Neural cell (in vitro differentiated cells): ENCODE measurements at regions not wholly inside any gene's neighbourhood (a gene's known extent, or its start where the extent isn't known, plus 50 kb on each side); places are given as distances from the start of the nearest gene placed in this dataset.
"Not testable (repeated sequence)": the region's sequence is repeated elsewhere in the genome, so short reads cannot be mapped to it uniquely, and the experiment has no call there.

Experiments
- H2AFZ ChIP-seq: fragments of 200-600, 300-800 bp; sonication (generic), shearing (Covaris generic); 2 replicates; pipeline ENCODE4 v1.6.0; 2014; ENCODE audit warnings: low read depth, mild to moderate bottlenecking, antibody characterized with exemption, low read length, moderate library complexity
- H3F3A ChIP-seq: fragments of 200-600 bp; shearing (Covaris generic); 2 replicates; pipeline ENCODE4 v1.6.1; 2016; ENCODE audit warnings: mild to moderate bottlenecking, moderate library complexity, mixed read lengths, antibody characterized with exemption, low read length; ENCODE audit not compliant: insufficient read depth, poor library complexity, severe bottlenecking
- H3K27ac ChIP-seq: fragments of 200-600, 300-800 bp; sonication (generic), shearing (Covaris generic); 2 replicates; pipeline ENCODE4 v1.5.1; 2014; ENCODE audit warnings: mild to moderate bottlenecking, low read length, moderate library complexity
- H3K27me3 ChIP-seq: fragments of 300-800, 200-600 bp; sonication (generic), shearing (Covaris generic); 2 replicates; pipeline ENCODE4 v1.6.0; 2014; ENCODE audit warnings: mild to moderate bottlenecking, low read depth, low read length, moderate library complexity; ENCODE audit not compliant: insufficient read depth
- H3K36me3 ChIP-seq: fragments of 300-800, 200-600 bp; sonication (generic), shearing (Covaris generic); 2 replicates; pipeline ENCODE4 v1.5.1; 2014; ENCODE audit warnings: mild to moderate bottlenecking, antibody characterized with exemption, low read length, moderate library complexity; ENCODE audit not compliant: insufficient read depth
- H3K4me2 ChIP-seq: fragments of 300-800, 200-600 bp; sonication (generic), shearing (Covaris generic); 2 replicates; pipeline ENCODE4 v1.6.0; 2014; ENCODE audit warnings: mild to moderate bottlenecking, low read length
- H3K4me3 ChIP-seq: fragments of 300-800, 200-600 bp; sonication (generic), shearing (Covaris generic); 2 replicates; pipeline ENCODE4 v1.5.1; 2014; ENCODE audit warnings: mild to moderate bottlenecking, low read length, moderate library complexity
- H3K79me2 ChIP-seq: fragments of 200-600 bp; shearing (Covaris generic); replicated peaks from 2 replicates; pipeline ENCODE4 v1.6.0; 2014; ENCODE audit warnings: mild to moderate bottlenecking, low read length, moderate library complexity; ENCODE audit not compliant: insufficient read depth
- H3K9ac ChIP-seq: fragments of 300-800, 200-600 bp; sonication (generic), shearing (Covaris generic); 2 replicates; pipeline ENCODE4 v1.6.1; 2016; ENCODE audit warnings: mild to moderate bottlenecking, low read length, mixed read lengths
- H3K9me2 ChIP-seq: fragments of 200-600 bp; shearing (Covaris generic); 2 replicates; pipeline ENCODE4 v1.6.1; 2016; ENCODE audit warnings: mild to moderate bottlenecking, low read length, mixed read lengths; ENCODE audit not compliant: insufficient read depth
- H3K9me3 ChIP-seq: fragments of 200-600, 300-800 bp; sonication (generic), shearing (Covaris generic); 2 replicates; pipeline ENCODE4 v1.6.1; 2016; ENCODE audit warnings: mild to moderate bottlenecking, mixed run types, low read length, moderate library complexity, mixed read lengths
- H4K20me1 ChIP-seq: fragments of 200-600 bp; shearing (Covaris generic); 2 replicates; pipeline ENCODE4 v1.6.1; 2016; ENCODE audit warnings: mild to moderate bottlenecking, mixed run types; ENCODE audit not compliant: insufficient read depth
- EP300 ChIP-seq: fragments of 450-650 bp; conservative IDR thresholded peaks from 2 replicates; pipeline ENCODE4 v1.6.1; 2014; ENCODE audit warnings: antibody characterized with exemption, mild to moderate bottlenecking, moderate library complexity; ENCODE audit not compliant: poor library complexity, severe bottlenecking
- EZH2 ChIP-seq: fragments of 200-600, 300-800 bp; shearing (Covaris generic), sonication (generic); IDR thresholded peaks from 2 replicates; pipeline ENCODE4 v1.6.1; 2014; ENCODE audit warnings: antibody characterized with exemption, low read length, borderline replicate concordance, mild to moderate bottlenecking; ENCODE audit not compliant: insufficient read depth, poor library complexity, severe bottlenecking
- MXI1 ChIP-seq: fragments of 450-650 bp; conservative IDR thresholded peaks from 2 replicates; pipeline ENCODE4 v1.6.1; 2014; ENCODE audit warnings: antibody characterized with exemption, mild to moderate bottlenecking; ENCODE audit not compliant: poor library complexity, severe bottlenecking
- POLR2AphosphoS5 ChIP-seq: IDR thresholded peaks from 2 replicates; pipeline ENCODE4 v1.6.1; 2012
- RAD21 ChIP-seq: fragments of 450-650 bp; conservative IDR thresholded peaks from 2 replicates; pipeline ENCODE4 v1.6.1; 2014; ENCODE audit warnings: antibody characterized with exemption, mild to moderate bottlenecking, moderate library complexity
- SMC3 ChIP-seq: fragments of 450-650 bp; conservative IDR thresholded peaks from 2 replicates; pipeline ENCODE4 v1.6.1; 2014; ENCODE audit warnings: antibody characterized with exemption, mild to moderate bottlenecking, moderate library complexity; ENCODE audit not compliant: poor library complexity
- TAF1 ChIP-seq: IDR thresholded peaks from 2 replicates; pipeline ENCODE4 v1.6.1; 2012; ENCODE audit warnings: low read depth
- TF ChIP-seq, protein P1 (sequence below): fragments of 450-650 bp; IDR thresholded peaks from 2 replicates; pipeline ENCODE4 v1.5.1; 2014; ENCODE audit warnings: antibody characterized with exemption, mild to moderate bottlenecking, moderate library complexity; ENCODE audit not compliant: poor library complexity, severe bottlenecking
- TF ChIP-seq, protein P2 (sequence below): IDR thresholded peaks from 2 replicates; pipeline ENCODE4 v1.6.1; 2012; ENCODE audit warnings: borderline replicate concordance

DNA sequence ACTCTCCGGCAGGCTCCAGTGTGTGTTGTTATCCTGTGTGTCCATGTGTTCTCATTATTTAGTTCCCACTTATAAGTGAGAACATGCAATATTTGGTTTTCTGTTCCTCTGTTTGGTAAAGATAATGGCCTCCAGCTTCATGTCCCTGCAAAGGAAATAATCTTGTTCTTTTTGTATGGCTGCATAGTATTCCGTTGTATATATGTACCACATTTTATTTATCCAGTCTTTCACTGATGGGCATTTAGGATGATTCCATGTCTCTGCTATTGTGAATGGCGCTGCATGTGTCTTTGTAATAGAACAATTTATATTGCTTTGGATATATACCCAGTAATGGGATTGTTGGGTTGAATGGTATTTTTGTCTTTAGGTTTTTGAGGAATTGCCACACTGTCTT, 807.3 kb upstream of the CA10 start:
- Histone ChIP-seq H3K36me3 (no peaks in the 10 kb centered on the region), H3F3A (no peaks in the 10 kb centered on the region), H3K4me3 (no peak overlapping the region), H3K9me3 (no peaks in the 10 kb centered on the region), H4K20me1 (no peaks in the 10 kb centered on the region), H3K9me2 (no peaks in the 10 kb centered on the region), H3K9ac (no peak overlapping the region), H3K4me2 (no peak overlapping the region), H2AFZ (no peak overlapping the region), H3K27me3 (no peaks in the 10 kb centered on the region), H3K79me2 (no peaks in the 10 kb centered on the region), H3K27ac (no peak overlapping the region)
- TF ChIP-seq, protein P1, sequence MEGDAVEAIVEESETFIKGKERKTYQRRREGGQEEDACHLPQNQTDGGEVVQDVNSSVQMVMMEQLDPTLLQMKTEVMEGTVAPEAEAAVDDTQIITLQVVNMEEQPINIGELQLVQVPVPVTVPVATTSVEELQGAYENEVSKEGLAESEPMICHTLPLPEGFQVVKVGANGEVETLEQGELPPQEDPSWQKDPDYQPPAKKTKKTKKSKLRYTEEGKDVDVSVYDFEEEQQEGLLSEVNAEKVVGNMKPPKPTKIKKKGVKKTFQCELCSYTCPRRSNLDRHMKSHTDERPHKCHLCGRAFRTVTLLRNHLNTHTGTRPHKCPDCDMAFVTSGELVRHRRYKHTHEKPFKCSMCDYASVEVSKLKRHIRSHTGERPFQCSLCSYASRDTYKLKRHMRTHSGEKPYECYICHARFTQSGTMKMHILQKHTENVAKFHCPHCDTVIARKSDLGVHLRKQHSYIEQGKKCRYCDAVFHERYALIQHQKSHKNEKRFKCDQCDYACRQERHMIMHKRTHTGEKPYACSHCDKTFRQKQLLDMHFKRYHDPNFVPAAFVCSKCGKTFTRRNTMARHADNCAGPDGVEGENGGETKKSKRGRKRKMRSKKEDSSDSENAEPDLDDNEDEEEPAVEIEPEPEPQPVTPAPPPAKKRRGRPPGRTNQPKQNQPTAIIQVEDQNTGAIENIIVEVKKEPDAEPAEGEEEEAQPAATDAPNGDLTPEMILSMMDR = no peak
- TF ChIP-seq POLR2AphosphoS5 (no peak), RAD21 (no peak), MXI1 (no peak), TAF1 (no peak), EP300 (no peak), SMC3 (no peak)

DNA sequence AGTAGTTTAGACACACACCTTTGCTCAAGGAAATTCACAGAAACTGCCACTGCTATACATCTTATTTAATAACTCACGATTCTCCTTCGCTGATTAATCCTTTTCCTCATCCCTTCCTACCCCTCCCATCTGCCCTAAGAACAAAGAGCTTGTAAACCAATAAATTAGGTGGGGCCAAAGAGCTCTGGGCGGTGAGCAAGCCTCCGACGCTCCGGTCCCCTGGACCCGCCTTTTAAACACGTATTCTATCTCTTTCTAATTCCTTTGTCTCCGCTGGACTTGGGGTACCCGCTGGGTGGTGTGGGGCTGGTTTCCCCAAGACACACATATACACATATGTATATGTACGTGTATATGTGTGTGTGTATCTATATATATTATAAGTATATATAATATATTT, 803.2 kb upstream of the CA10 start:
- H3K36me3 ChIP-seq, H3K79me2 ChIP-seq, H2AFZ ChIP-seq, H3F3A ChIP-seq, H4K20me1 ChIP-seq, H3K9me3 ChIP-seq, H3K4me2 ChIP-seq, H3K27ac ChIP-seq, H3K9ac ChIP-seq, H3K27me3 ChIP-seq, H3K4me3 ChIP-seq, H3K9me2 ChIP-seq: not testable (repeated sequence)

DNA sequence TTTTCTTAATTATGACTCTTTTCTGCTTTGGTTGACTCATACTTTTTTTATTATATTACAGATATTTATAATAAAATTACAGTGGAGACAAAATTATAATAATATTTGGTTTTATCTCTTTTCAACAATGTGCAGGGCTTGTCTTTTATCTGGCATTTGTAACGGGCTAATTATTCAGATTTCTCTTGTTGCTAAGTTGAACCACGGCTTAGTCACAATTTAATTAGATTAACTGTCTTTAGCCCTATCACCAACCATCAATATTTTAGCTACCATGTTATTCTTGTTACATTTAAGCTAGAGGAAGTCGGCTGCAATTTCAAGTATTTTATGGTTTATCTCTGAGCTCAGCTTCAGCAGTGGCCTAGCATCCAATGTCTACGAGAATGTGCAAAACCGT, 798.9 kb upstream of the CA10 start:
- H3K9ac ChIP-seq = no peak overlapping the region
- no peak overlapping the region for H3K4me2 ChIP-seq
- H3K9me2 ChIP-seq = no peaks in the 10 kb centered on the region
- no peaks in the 10 kb centered on the region for H4K20me1 ChIP-seq
- no peak overlapping the region for H2AFZ ChIP-seq
- no peaks in the 10 kb centered on the region for H3F3A ChIP-seq
- no peak overlapping the region for H3K27ac ChIP-seq
- H3K27me3 ChIP-seq = no peaks in the 10 kb centered on the region
- H3K36me3 ChIP-seq = no peaks in the 10 kb centered on the region
- H3K4me3 ChIP-seq = no peak overlapping the region
- no peaks in the 10 kb centered on the region for H3K9me3 ChIP-seq
- TF ChIP-seq POLR2AphosphoS5 (no peak), TAF1 (no peak), EZH2 (no peak), RAD21 (no peak), SMC3 (no peak), EP300 (no peak)
- TF ChIP-seq, protein P1 = no peak
- TF ChIP-seq, protein P2, sequence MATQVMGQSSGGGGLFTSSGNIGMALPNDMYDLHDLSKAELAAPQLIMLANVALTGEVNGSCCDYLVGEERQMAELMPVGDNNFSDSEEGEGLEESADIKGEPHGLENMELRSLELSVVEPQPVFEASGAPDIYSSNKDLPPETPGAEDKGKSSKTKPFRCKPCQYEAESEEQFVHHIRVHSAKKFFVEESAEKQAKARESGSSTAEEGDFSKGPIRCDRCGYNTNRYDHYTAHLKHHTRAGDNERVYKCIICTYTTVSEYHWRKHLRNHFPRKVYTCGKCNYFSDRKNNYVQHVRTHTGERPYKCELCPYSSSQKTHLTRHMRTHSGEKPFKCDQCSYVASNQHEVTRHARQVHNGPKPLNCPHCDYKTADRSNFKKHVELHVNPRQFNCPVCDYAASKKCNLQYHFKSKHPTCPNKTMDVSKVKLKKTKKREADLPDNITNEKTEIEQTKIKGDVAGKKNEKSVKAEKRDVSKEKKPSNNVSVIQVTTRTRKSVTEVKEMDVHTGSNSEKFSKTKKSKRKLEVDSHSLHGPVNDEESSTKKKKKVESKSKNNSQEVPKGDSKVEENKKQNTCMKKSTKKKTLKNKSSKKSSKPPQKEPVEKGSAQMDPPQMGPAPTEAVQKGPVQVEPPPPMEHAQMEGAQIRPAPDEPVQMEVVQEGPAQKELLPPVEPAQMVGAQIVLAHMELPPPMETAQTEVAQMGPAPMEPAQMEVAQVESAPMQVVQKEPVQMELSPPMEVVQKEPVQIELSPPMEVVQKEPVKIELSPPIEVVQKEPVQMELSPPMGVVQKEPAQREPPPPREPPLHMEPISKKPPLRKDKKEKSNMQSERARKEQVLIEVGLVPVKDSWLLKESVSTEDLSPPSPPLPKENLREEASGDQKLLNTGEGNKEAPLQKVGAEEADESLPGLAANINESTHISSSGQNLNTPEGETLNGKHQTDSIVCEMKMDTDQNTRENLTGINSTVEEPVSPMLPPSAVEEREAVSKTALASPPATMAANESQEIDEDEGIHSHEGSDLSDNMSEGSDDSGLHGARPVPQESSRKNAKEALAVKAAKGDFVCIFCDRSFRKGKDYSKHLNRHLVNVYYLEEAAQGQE = no peak
- no peaks in the 10 kb centered on the region for H3K79me2 ChIP-seq
